22Rv1 (cell line): ENCODE measurements at regions not wholly inside any gene's neighbourhood (a gene's known extent, or its start where the extent isn't known, plus 50 kb on each side); places are given as distances from the start of the nearest gene placed in this dataset.

Experiments
- ZFX ChIP-seq: fragments of 450-650 bp; IDR thresholded peaks from 2 replicates; pipeline ENCODE4 v1.6.1; 2017; ENCODE audit warnings: antibody characterized with exemption, borderline replicate concordance
- TF ChIP-seq, protein P1 (sequence below): fragments of 450-650 bp; IDR thresholded peaks from 2 replicates; pipeline ENCODE4 v1.5.1; 2017; ENCODE audit warnings: mild to moderate bottlenecking

DNA sequence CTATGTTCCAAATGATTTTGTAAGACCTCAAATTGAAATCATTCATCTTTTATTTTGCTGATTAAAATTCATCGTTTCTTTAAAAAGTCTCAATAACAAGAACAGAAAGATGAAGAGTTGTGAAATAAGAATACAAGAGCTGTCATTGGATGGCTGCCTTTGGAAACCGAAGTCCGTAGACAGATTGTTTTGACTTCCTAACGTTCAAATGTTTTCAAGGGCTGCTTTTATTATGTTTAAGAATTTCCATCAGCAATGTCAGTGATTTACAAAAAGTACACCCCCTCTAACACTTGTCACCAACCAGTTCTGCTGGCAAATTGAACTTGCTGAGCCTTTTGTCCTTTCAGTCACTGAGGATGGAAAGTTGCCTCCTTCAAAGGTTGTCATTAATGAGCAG, 89.6 kb downstream of the KCNE4 start:
- TF ChIP-seq, protein P1, sequence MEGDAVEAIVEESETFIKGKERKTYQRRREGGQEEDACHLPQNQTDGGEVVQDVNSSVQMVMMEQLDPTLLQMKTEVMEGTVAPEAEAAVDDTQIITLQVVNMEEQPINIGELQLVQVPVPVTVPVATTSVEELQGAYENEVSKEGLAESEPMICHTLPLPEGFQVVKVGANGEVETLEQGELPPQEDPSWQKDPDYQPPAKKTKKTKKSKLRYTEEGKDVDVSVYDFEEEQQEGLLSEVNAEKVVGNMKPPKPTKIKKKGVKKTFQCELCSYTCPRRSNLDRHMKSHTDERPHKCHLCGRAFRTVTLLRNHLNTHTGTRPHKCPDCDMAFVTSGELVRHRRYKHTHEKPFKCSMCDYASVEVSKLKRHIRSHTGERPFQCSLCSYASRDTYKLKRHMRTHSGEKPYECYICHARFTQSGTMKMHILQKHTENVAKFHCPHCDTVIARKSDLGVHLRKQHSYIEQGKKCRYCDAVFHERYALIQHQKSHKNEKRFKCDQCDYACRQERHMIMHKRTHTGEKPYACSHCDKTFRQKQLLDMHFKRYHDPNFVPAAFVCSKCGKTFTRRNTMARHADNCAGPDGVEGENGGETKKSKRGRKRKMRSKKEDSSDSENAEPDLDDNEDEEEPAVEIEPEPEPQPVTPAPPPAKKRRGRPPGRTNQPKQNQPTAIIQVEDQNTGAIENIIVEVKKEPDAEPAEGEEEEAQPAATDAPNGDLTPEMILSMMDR: no peak
- no peak for TF ChIP-seq ZFX
